GM12878 (cell line): ENCODE measurements at regions not wholly inside any gene's neighbourhood (a gene's known extent, or its start where the extent isn't known, plus 50 kb on each side); places are given as distances from the start of the nearest gene placed in this dataset.
A peak's percentile ranks its signal among the peaks of the same experiment; 100 is the strongest.
"Not testable (repeated sequence)": the region's sequence is repeated elsewhere in the genome, so short reads cannot be mapped to it uniquely, and the experiment has no call there.

Experiments used
- ATAC-seq: fragments of 200-7000 bp; cut with Tn5 transposase; 3 replicates; pipeline ENCODE4 v1.9.1; 2020; ENCODE audit warnings: mild to moderate bottlenecking, moderate library complexity
- BruUV-seq: library from RNA; stranded (reverse); fragments of 400-500 nt; replicated peaks from 2 replicates; lab custom pipeline; 2021; lab: Mats Ljungman, UMichigan
- CTCF ChIA-PET: fragments of 300-600 bp; sonication (Branson Sonifier 250); formaldehyde crosslinking; extraction: SDS; loops from one replicate; lab custom pipeline; 2021; ENCODE audit warnings: inconsistent platforms; lab: Yijun Ruan, JAX
- POLR2A ChIA-PET: fragments of 350-600 bp; formaldehyde crosslinking; extraction: SDS; loops from one replicate; lab custom pipeline; 2021; ENCODE audit warnings: inconsistent platforms; lab: Charles Lee
- RAD21 ChIA-PET: fragments of 300-600 bp; sonication (Branson Sonifier 250); formaldehyde crosslinking; loops from one replicate; lab custom pipeline; 2023; ENCODE audit warnings: antibody characterized with exemption; ENCODE audit not compliant: unreplicated experiment; lab: Charles Lee
- SMC1A ChIA-PET: fragments of 300-600 bp; sonication (Branson Sonifier 250); formaldehyde crosslinking; loops from one replicate; lab custom pipeline; 2023; ENCODE audit not compliant: unreplicated experiment, uncharacterized antibody; lab: Charles Lee
- DNase-seq: peaks from one replicate; pipeline ENCODE4 v3.0.0-alpha.2; 2011; ENCODE audit warnings: low read depth, low spot score
- FAIRE-seq: peaks from 3 replicates; lab custom pipeline; 2011; peaks lifted over from hg19 to GRCh38; lab: Jason Lieb, UNC
- H2AFZ ChIP-seq: 2 replicates; pipeline ENCODE4 v1.6.0; 2011; ENCODE audit warnings: low read depth, low read length, control low read depth; ENCODE audit not compliant: control insufficient read depth
- H3K27ac ChIP-seq: 2 replicates; pipeline ENCODE4 v1.5.1; 2011; ENCODE audit warnings: control low read depth; ENCODE audit not compliant: control insufficient read depth, insufficient read depth
- H3K27me3 ChIP-seq, 2 experiments: replicated peaks in 1 of 2; 2 replicates each; pipeline versions ENCODE4 v1.6.0 to v1.6.1; 2011; ENCODE audit warnings: low read length in 1 of 2; ENCODE audit not compliant: control insufficient read depth in 2 of 2, insufficient read depth in 2 of 2
- H3K36me3 ChIP-seq, 2 experiments: 2 replicates each; pipeline ENCODE4 v1.5.1; 2011; ENCODE audit warnings: low read length in 1 of 2; ENCODE audit not compliant: control insufficient read depth in 2 of 2, insufficient read depth in 2 of 2
- H3K4me1 ChIP-seq: 2 replicates; pipeline ENCODE4 v1.6.1; 2011; ENCODE audit warnings: mild to moderate bottlenecking, low read length, moderate library complexity, mixed read lengths; ENCODE audit not compliant: control insufficient read depth, insufficient read depth
- H3K4me2 ChIP-seq: 2 replicates; pipeline ENCODE4 v1.6.0; 2011; ENCODE audit warnings: control low read depth; ENCODE audit not compliant: control insufficient read depth, insufficient read depth
- H3K4me3 ChIP-seq: fragments of 200-600 bp; sonication (generic); 2 replicates; pipeline ENCODE4 v1.5.1; 2016
- H3K79me2 ChIP-seq: 2 replicates; pipeline ENCODE4 v1.6.0; 2011; ENCODE audit warnings: low read length; ENCODE audit not compliant: control insufficient read depth, insufficient read depth
- H3K9ac ChIP-seq: 2 replicates; pipeline ENCODE4 v1.8.0; 2011; ENCODE audit warnings: low read length, control low read depth, mixed read lengths; ENCODE audit not compliant: control insufficient read depth, insufficient read depth
- H3K9me3 ChIP-seq: replicated peaks from 3 replicates; pipeline ENCODE4 v1.5.1; 2011; ENCODE audit warnings: mild to moderate bottlenecking, low read length; ENCODE audit not compliant: control insufficient read depth, insufficient read depth
- H4K20me1 ChIP-seq: 2 replicates; pipeline ENCODE4 v1.6.0; 2011; ENCODE audit not compliant: control insufficient read depth, insufficient read depth
- ASH2L ChIP-seq: fragments of 300-600, 200-600 bp; sonication (generic); IDR thresholded peaks from 2 replicates; pipeline ENCODE4 v1.6.1; 2017; ENCODE audit warnings: low read depth, mild to moderate bottlenecking, borderline replicate concordance
- CTCF ChIP-seq, 3 experiments: IDR thresholded peaks in 2 of 3; conservative IDR thresholded peaks in 1 of 3; 2 replicates each; pipeline ENCODE4 v1.5.1; 2011; ENCODE audit warnings: low read depth in 3 of 3, low read length in 3 of 3, mild to moderate bottlenecking in 3 of 3, control low read depth in 2 of 3, moderate library complexity in 2 of 3, inconsistent platforms in 1 of 3, mixed read lengths in 1 of 3; ENCODE audit not compliant: control insufficient read depth in 2 of 3, insufficient read depth in 1 of 3; ENCODE audit errors: extremely low read depth in 1 of 3
- EED ChIP-seq: sonication (generic); IDR thresholded peaks from 2 replicates; pipeline ENCODE4 v1.6.1; 2016; ENCODE audit warnings: antibody characterized with exemption, low read depth
- RAD21 ChIP-seq: IDR thresholded peaks from 2 replicates; pipeline ENCODE4 v1.6.1; 2011; ENCODE audit warnings: mild to moderate bottlenecking, low read depth, low read length, moderate library complexity; ENCODE audit not compliant: insufficient read depth
- RUNX3 ChIP-seq: IDR thresholded peaks from 2 replicates; pipeline ENCODE4 v1.6.1; 2012; ENCODE audit warnings: low read length, inconsistent platforms
- TCF3 ChIP-seq: IDR thresholded peaks from 2 replicates; pipeline ENCODE4 v1.6.1; 2012; ENCODE audit warnings: low read depth, mild to moderate bottlenecking, low read length, borderline replicate concordance; ENCODE audit not compliant: insufficient read depth
- WGBS: methylation state at CpG from one replicate; pipeline ENCODE4 v1.1.6; 2016; ENCODE audit warnings: low lambda C conversion rate; ENCODE audit not compliant: insufficient replicate concordance, insufficient coverage; ENCODE audit errors: missing lambda C conversion rate; 5-methylcytosine and 5-hydroxymethylcytosine counted together
- in situ Hi-C: fragments of 300-500 bp; cut with MboI; formaldehyde crosslinking; loops from 9 replicates; pipeline ENCODE4 v1.14.3; 2018; ENCODE audit warnings: mixed read lengths
- intact Hi-C: fragments of 100-400 bp; cut with micrococcal nuclease; formaldehyde crosslinking; loops from one replicate; pipeline ENCODE4 v1.14.2; 2022; ENCODE audit not compliant: unreplicated experiment

- Histone ChIP-seq H2AFZ (peak overlapping the region; percentile 26), H3K27me3 (no peaks in the 10 kb centered on the region; a peak in 1 of 4 replicates), H3K9me3 (no peaks in the 10 kb centered on the region), H3K4me2 (peak overlapping the region; percentile 44; the same call in 1 of the 2 replicates), H3K4me1 (peaks cover 8% of the 10 kb centered on the region), H3K79me2 (no peaks in the 10 kb centered on the region), H4K20me1 (no peaks in the 10 kb centered on the region), H3K9ac (no peak overlapping the region), H3K36me3 (no peaks in the 10 kb centered on the region), H3K27ac (no peak overlapping the region), H3K4me3 (no peak overlapping the region)
- ChIA-PET POLR2A (no interaction called here), RAD21 (no interaction called here), CTCF (interaction anchor here (0.6 kb wide), 1 partner anchor 66 kb away, joined by 3 read pairs; no protein-coding TSS in a partner anchor), SMC1A (no interaction called here)
- FAIRE-seq (no peak), ATAC-seq (no peak), DNase-seq (no peak)
- intact Hi-C loops (loop anchor here (2.0 kb wide), 1 partner anchor 21 kb away; no protein-coding TSS in a partner anchor), in situ Hi-C loops (no loop called here)
- BruUV-seq, result no TSS peak
- TF ChIP-seq ASH2L (no peak), RUNX3 (peak; percentile 80), TCF3 (no peak)
- WGBS, result 29% methylated on average over 2 of the region's 2 CpGs
These were observed 1283.2 kb downstream of the TMEM121 start for GRCh38 chr14:106809615-106810014.

GRCh38 chr14:106810168-106810567 lies 1283.8 kb downstream of the TMEM121 start:
- H3K9ac ChIP-seq, H3K4me1 ChIP-seq, H3K4me2 ChIP-seq, DNase-seq, H3K27ac ChIP-seq, H3K36me3 ChIP-seq, BruUV-seq, H3K4me3 ChIP-seq, H3K27me3 ChIP-seq, H3K9me3 ChIP-seq, POLR2A ChIA-PET, SMC1A ChIA-PET, H4K20me1 ChIP-seq, H3K79me2 ChIP-seq, in situ Hi-C loops: not testable (repeated sequence)
- RAD21 ChIA-PET, result interaction anchor here (1.1 kb wide), 1 partner anchor 62 kb away, joined by 3 read pairs; no protein-coding TSS in a partner anchor
- CTCF ChIA-PET, result interaction anchor here (0.9 to 1.6 kb wide), 4 partner anchors 10 to 63 kb away, joined by 4 to 16 read pairs (median 8); no protein-coding TSS in a partner anchor
- TF ChIP-seq EED, result 0 out of 2 replicates have a peak, but pooled peaks have one; percentile 2
- TF ChIP-seq RAD21, result peak; percentile 33; the same call in 1 of the 2 replicates
- peak; percentile 19 to 42 (median 30); a peak in 3 of 6 replicates for TF ChIP-seq CTCF (IDR thresholded peaks at IDR 0.05 in 2 of 3, conservative IDR thresholded peaks at IDR 0.05 in 1 of 3; ENCODE audit: control insufficient read depth in 2 of 3, extremely low read depth in 1 of 3, insufficient read depth in 1 of 3, low read depth in 3 of 3, low read length in 3 of 3)
- 35% methylated on average over 13 of the region's 13 CpGs for WGBS
- intact Hi-C loops, result loop anchor here (2.0 kb wide), 1 partner anchor 21 kb away; no protein-coding TSS in a partner anchor
- H2AFZ ChIP-seq, result peak overlapping the region; percentile 26
- FAIRE-seq (peak; percentile 61), ATAC-seq (peak; percentile 96)
